H9 (cell line): ENCODE measurements at regions not wholly inside any gene's neighbourhood (a gene's known extent, or its start where the extent isn't known, plus 50 kb on each side); places are given as distances from the start of the nearest gene placed in this dataset.

Experiments used
- DNase-seq: peaks from one replicate; pipeline ENCODE4 v3.0.0-alpha.2; 2017
- H2AFZ ChIP-seq: one replicate; pipeline ENCODE4 v1.6.1; 2013; ENCODE audit warnings: mild to moderate bottlenecking, low read length, control low read depth, moderate library complexity
- H2AK5ac ChIP-seq: 2 replicates; pipeline ENCODE4 v1.6.1; 2013; ENCODE audit warnings: low read length, control low read depth, mixed read lengths; ENCODE audit not compliant: insufficient read length
- H2BK120ac ChIP-seq: one replicate; pipeline ENCODE4 v1.6.1; 2013; ENCODE audit warnings: low read depth, mild to moderate bottlenecking, low read length, control low read depth, inconsistent platforms; ENCODE audit not compliant: poor library complexity, severe bottlenecking
- H2BK12ac ChIP-seq: 2 replicates; pipeline ENCODE4 v1.6.1; 2013; ENCODE audit warnings: low read length, control low read depth, mixed read lengths, low read depth; ENCODE audit not compliant: insufficient read length
- H2BK15ac ChIP-seq: 2 replicates; pipeline ENCODE4 v1.6.1; 2013; ENCODE audit warnings: low read depth, low read length, control low read depth
- H2BK20ac ChIP-seq: one replicate; pipeline ENCODE4 v1.6.1; 2013; ENCODE audit warnings: low read depth, mild to moderate bottlenecking, low read length, control low read depth, inconsistent platforms; ENCODE audit not compliant: poor library complexity, severe bottlenecking
- H2BK5ac ChIP-seq: 2 replicates; pipeline ENCODE4 v1.6.1; 2013; ENCODE audit warnings: low read length, control low read depth, mixed read lengths; ENCODE audit not compliant: insufficient read length
- H3K14ac ChIP-seq: 2 replicates; pipeline ENCODE4 v1.6.1; 2013; ENCODE audit warnings: low read length, control low read depth; ENCODE audit not compliant: insufficient read depth
- H3K18ac ChIP-seq: 2 replicates; pipeline ENCODE4 v1.6.1; 2013; ENCODE audit warnings: low read depth, mild to moderate bottlenecking, mixed read lengths, low read length, control low read depth; ENCODE audit not compliant: insufficient read length
- H3K23ac ChIP-seq: 2 replicates; pipeline ENCODE4 v1.6.1; 2013; ENCODE audit warnings: low read length, control low read depth, mixed read lengths, low read depth; ENCODE audit not compliant: insufficient read length
- H3K23me2 ChIP-seq: 2 replicates; pipeline ENCODE4 v1.6.1; 2013; ENCODE audit warnings: low read depth, mild to moderate bottlenecking, mixed read lengths, low read length, control low read depth; ENCODE audit not compliant: insufficient read length, poor library complexity, severe bottlenecking
- H3K27ac ChIP-seq: 2 replicates; pipeline ENCODE4 v1.5.1; 2013; ENCODE audit warnings: low read length, control low read depth, mixed read lengths, low read depth; ENCODE audit not compliant: insufficient read length
- H3K27me3 ChIP-seq: 2 replicates; pipeline ENCODE4 v1.6.1; 2013; ENCODE audit warnings: low read length, control low read depth, inconsistent platforms; ENCODE audit not compliant: insufficient read depth
- H3K4ac ChIP-seq: 2 replicates; pipeline ENCODE4 v1.6.1; 2013; ENCODE audit warnings: low read depth, mild to moderate bottlenecking, control low read depth, inconsistent platforms, low read length, moderate library complexity
- H3K4me1 ChIP-seq: 2 replicates; pipeline ENCODE4 v1.6.1; 2013; ENCODE audit warnings: low read length, control low read depth, inconsistent platforms; ENCODE audit not compliant: insufficient read depth
- H3K4me2 ChIP-seq: 2 replicates; pipeline ENCODE4 v1.6.1; 2013; ENCODE audit warnings: low read length, control low read depth, mixed read lengths; ENCODE audit not compliant: insufficient read length, insufficient read depth
- H3K56ac ChIP-seq: 2 replicates; pipeline ENCODE4 v1.6.1; 2013; ENCODE audit warnings: low read depth, mild to moderate bottlenecking, mixed read lengths, low read length, control low read depth; ENCODE audit not compliant: insufficient read length
- H3K79me1 ChIP-seq: 2 replicates; pipeline ENCODE4 v1.6.1; 2013; ENCODE audit warnings: low read depth, mild to moderate bottlenecking, moderate library complexity, low read length, control low read depth, inconsistent platforms; ENCODE audit not compliant: insufficient read depth, poor library complexity, severe bottlenecking
- H3K79me2 ChIP-seq: 2 replicates; pipeline ENCODE4 v1.6.1; 2013; ENCODE audit warnings: low read length, control low read depth, inconsistent platforms; ENCODE audit not compliant: insufficient read depth
- H3K9ac ChIP-seq: 2 replicates; pipeline ENCODE4 v1.6.1; 2013; ENCODE audit warnings: low read length, control low read depth, mixed read lengths; ENCODE audit not compliant: insufficient read length; ENCODE audit errors: extremely low read depth
- H3K9me3 ChIP-seq: one replicate; pipeline ENCODE4 v1.6.1; 2013; ENCODE audit warnings: low read depth, low read length, inconsistent platforms; ENCODE audit not compliant: control insufficient read depth
- H3T11ph ChIP-seq: one replicate; pipeline ENCODE4 v1.6.1; 2013; ENCODE audit warnings: mild to moderate bottlenecking, low read length, control low read depth, inconsistent platforms
- H4K20me1 ChIP-seq: one replicate; pipeline ENCODE4 v1.6.1; 2013; ENCODE audit not compliant: control insufficient read depth, insufficient read length, insufficient read depth
- H4K5ac ChIP-seq: 2 replicates; pipeline ENCODE4 v1.6.1; 2013; ENCODE audit warnings: low read depth, mild to moderate bottlenecking, mixed read lengths, low read length, control low read depth; ENCODE audit not compliant: insufficient read length
- H4K8ac ChIP-seq: replicated peaks from 2 replicates; pipeline ENCODE4 v1.6.1; 2013; ENCODE audit warnings: low read length, control low read depth, mixed read lengths, low read depth; ENCODE audit not compliant: insufficient read length
- H4K91ac ChIP-seq: 2 replicates; pipeline ENCODE4 v1.6.1; 2013; ENCODE audit warnings: low read depth, mild to moderate bottlenecking, moderate library complexity, mixed read lengths, low read length, control low read depth; ENCODE audit not compliant: insufficient read length
- H3K27ac Mint-ChIP-seq, 3 experiments: 2 replicates in 2 of 3; 3 replicates in 1 of 3; pipeline ENCODE4 v1.8.0; 2020 to 2021; ENCODE audit warnings: mixed read lengths in 3 of 3, mild to moderate bottlenecking in 1 of 3, moderate library complexity in 1 of 3
- H3K27me3 Mint-ChIP-seq: 2 replicates; pipeline ENCODE4 v1.8.0; 2021; ENCODE audit warnings: low read depth, mild to moderate bottlenecking, moderate library complexity, mixed read lengths
- H3K36me3 Mint-ChIP-seq, 3 experiments: 2 replicates in 2 of 3; 3 replicates in 1 of 3; pipeline ENCODE4 v1.8.0; 2020 to 2021; ENCODE audit warnings: low read depth in 3 of 3, mixed read lengths in 3 of 3; ENCODE audit not compliant: insufficient read depth in 1 of 3
- H3K4me1 Mint-ChIP-seq, 2 experiments: 2 replicates each; pipeline ENCODE4 v1.8.0; 2020; ENCODE audit warnings: mixed read lengths in 2 of 2
- H3K4me3 Mint-ChIP-seq, 2 experiments: 2 replicates in 1 of 2; 3 replicates in 1 of 2; pipeline ENCODE4 v1.8.0; 2020 to 2021; ENCODE audit warnings: mild to moderate bottlenecking in 2 of 2, mixed read lengths in 2 of 2, moderate library complexity in 1 of 2
- H3K9me3 Mint-ChIP-seq, 2 experiments: 2 replicates in 1 of 2; 3 replicates in 1 of 2; pipeline ENCODE4 v1.8.0; 2020; ENCODE audit warnings: mild to moderate bottlenecking in 2 of 2, mixed read lengths in 2 of 2, moderate library complexity in 1 of 2
- WGBS: extraction: QIAGEN DNeasy Blood & Tissue Kit; methylation state at CpG from one replicate; pipeline ENCODE4 v1.1.7; 2013; ENCODE audit warnings: missing lambda C conversion rate, low lambda C conversion rate, mixed read lengths; ENCODE audit not compliant: insufficient read length; ENCODE audit errors: extremely low coverage; 5-methylcytosine and 5-hydroxymethylcytosine counted together
- TF ChIP-seq, protein P1 (sequence below): fragments of 200-600 bp; sonication (generic); conservative IDR thresholded peaks from 3 replicates; pipeline ENCODE4 v1.8.0; 2021; ENCODE audit warnings: antibody characterized with exemption, mild to moderate bottlenecking

DNA sequence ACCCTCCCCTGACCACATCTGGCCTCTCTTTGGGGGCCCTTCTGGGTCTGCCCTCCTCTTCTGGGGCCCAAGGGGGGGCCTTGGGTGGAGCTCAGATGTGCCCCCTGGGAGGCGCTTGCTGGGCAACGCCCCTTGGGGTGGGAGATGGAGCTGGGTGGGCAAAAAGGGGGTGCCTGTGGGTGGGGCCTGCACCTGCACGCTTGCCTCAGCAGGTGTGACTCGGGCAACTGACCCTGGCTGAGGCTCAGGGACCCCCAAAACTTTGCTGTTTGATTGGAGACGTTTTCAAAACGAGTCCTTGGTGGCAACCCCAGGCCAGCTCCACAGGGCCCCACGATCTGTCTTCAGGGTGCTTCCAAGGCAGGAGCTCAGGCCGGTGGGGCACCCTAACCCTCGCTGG, 105.3 kb downstream of the SIK1 start:
- H3K9me3 ChIP-seq = no peaks in the 10 kb centered on the region
- H2BK12ac ChIP-seq = no peak overlapping the region
- Mint-ChIP-seq H3K27me3 (peaks cover 7% of the 10 kb centered on the region), H3K9me3 (peaks cover 14 to 23% of the 10 kb centered on the region in 2 experiments), H3K27ac (peak overlapping the region in 1 of 3 experiments; percentile 44; a peak in 1 of 7 replicates), H3K36me3 (peaks cover 2 to 15% (median 3%) of the 10 kb centered on the region in 3 experiments; a peak in 4 of 7 replicates), H3K4me3 (no peak overlapping the region), H3K4me1 (peaks cover 4 to 5% of the 10 kb centered on the region in 2 experiments; a peak in 3 of 4 replicates)
- H3K79me2 ChIP-seq = no peaks in the 10 kb centered on the region
- no peak overlapping the region for H3T11ph ChIP-seq
- H2AK5ac ChIP-seq = no peak overlapping the region
- H4K20me1 ChIP-seq = no peaks in the 10 kb centered on the region
- TF ChIP-seq, protein P1, sequence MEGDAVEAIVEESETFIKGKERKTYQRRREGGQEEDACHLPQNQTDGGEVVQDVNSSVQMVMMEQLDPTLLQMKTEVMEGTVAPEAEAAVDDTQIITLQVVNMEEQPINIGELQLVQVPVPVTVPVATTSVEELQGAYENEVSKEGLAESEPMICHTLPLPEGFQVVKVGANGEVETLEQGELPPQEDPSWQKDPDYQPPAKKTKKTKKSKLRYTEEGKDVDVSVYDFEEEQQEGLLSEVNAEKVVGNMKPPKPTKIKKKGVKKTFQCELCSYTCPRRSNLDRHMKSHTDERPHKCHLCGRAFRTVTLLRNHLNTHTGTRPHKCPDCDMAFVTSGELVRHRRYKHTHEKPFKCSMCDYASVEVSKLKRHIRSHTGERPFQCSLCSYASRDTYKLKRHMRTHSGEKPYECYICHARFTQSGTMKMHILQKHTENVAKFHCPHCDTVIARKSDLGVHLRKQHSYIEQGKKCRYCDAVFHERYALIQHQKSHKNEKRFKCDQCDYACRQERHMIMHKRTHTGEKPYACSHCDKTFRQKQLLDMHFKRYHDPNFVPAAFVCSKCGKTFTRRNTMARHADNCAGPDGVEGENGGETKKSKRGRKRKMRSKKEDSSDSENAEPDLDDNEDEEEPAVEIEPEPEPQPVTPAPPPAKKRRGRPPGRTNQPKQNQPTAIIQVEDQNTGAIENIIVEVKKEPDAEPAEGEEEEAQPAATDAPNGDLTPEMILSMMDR = no peak
- H2BK120ac ChIP-seq = no peak overlapping the region
- no peak overlapping the region for H3K56ac ChIP-seq
- no peak overlapping the region for H4K5ac ChIP-seq
- no peak overlapping the region for H2BK5ac ChIP-seq
- no peaks in the 10 kb centered on the region for H3K4me1 ChIP-seq
- no peak overlapping the region for H2BK15ac ChIP-seq
- H2BK20ac ChIP-seq = no peak overlapping the region
- WGBS = no CpG with 5 or more reads among the region's 9 CpGs
- H3K9ac ChIP-seq = no peak overlapping the region
- H3K23ac ChIP-seq = no peak overlapping the region
- H3K4ac ChIP-seq = no peak overlapping the region
- H3K14ac ChIP-seq = no peak overlapping the region
- H2AFZ ChIP-seq = no peak overlapping the region
- H3K27me3 ChIP-seq = no peaks in the 10 kb centered on the region
- no peak overlapping the region for H3K18ac ChIP-seq
- no peak overlapping the region for H3K27ac ChIP-seq
- H4K91ac ChIP-seq = no peak overlapping the region
- no peaks in the 10 kb centered on the region for H3K23me2 ChIP-seq
- DNase-seq = no peak
- H3K79me1 ChIP-seq = no peaks in the 10 kb centered on the region
- H3K4me2 ChIP-seq = no peak overlapping the region
- H4K8ac ChIP-seq = no peak overlapping the region
